Suprapubic skin (tissue), 4 donors: ENCODE measurements at regions not wholly inside any gene's neighbourhood (a gene's known extent, or its start where the extent isn't known, plus 50 kb on each side); places are given as distances from the start of the nearest gene placed in this dataset.

Experiments used
- POLR2A ChIP-seq, 2 donors: fragments of 450-650 bp; IDR thresholded peaks; one replicate each; pipeline ENCODE4 v1.6.1; 2017; ENCODE audit warnings: antibody characterized with exemption in 2 of 2, mild to moderate bottlenecking in 2 of 2, moderate library complexity in 2 of 2
- POLR2AphosphoS5 ChIP-seq, 3 donors: sonication (generic); formaldehyde crosslinking; IDR thresholded peaks; one replicate each; pipeline ENCODE4 v1.6.1; 2017; ENCODE audit warnings: antibody characterized with exemption in 3 of 3
- TF ChIP-seq, protein P1 (sequence below), 2 donors: fragments of 200-600 bp in 1 of 2; fragments of 450-650 bp in 1 of 2; sonication (generic) in 1 of 2; IDR thresholded peaks; one replicate each; pipeline ENCODE4 v1.5.1; 2016 to 2019; ENCODE audit warnings: antibody characterized with exemption in 2 of 2, mild to moderate bottlenecking in 1 of 2, moderate library complexity in 1 of 2

DNA sequence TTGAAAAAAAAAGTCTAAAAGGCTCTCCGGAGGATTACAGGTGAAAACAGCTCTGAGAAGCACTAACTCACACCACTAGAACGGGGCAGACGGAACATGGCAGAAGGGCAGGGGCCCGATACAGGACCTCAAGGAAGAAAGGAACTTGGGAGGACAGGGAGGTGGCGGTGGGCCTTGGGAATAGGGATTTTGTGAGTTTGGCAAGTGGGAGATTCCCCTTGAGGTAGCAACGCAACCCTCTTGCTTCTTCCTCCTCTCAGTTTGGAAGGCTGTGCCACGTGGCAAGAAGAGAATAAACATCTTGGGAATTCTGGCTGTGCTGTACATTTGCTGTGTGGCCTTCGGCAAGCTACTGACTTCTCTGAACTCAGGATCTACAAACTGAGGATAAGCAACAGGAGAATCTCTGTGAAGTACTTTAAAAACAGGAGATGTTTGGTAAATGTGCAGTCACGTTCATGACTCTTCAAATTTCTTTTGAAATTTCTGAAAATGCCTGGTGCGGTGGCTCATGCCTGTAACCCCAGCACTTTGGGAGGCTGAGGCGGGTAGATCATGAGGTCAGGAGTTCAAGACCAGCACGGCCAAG lies 220.8 kb downstream of the BCAS1 start:
- TF ChIP-seq, protein P1, sequence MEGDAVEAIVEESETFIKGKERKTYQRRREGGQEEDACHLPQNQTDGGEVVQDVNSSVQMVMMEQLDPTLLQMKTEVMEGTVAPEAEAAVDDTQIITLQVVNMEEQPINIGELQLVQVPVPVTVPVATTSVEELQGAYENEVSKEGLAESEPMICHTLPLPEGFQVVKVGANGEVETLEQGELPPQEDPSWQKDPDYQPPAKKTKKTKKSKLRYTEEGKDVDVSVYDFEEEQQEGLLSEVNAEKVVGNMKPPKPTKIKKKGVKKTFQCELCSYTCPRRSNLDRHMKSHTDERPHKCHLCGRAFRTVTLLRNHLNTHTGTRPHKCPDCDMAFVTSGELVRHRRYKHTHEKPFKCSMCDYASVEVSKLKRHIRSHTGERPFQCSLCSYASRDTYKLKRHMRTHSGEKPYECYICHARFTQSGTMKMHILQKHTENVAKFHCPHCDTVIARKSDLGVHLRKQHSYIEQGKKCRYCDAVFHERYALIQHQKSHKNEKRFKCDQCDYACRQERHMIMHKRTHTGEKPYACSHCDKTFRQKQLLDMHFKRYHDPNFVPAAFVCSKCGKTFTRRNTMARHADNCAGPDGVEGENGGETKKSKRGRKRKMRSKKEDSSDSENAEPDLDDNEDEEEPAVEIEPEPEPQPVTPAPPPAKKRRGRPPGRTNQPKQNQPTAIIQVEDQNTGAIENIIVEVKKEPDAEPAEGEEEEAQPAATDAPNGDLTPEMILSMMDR (IDR thresholded peaks at IDR 0.05): no peak
- TF ChIP-seq POLR2A (IDR thresholded peaks at IDR 0.05) (no peak), POLR2AphosphoS5 (IDR thresholded peaks at IDR 0.05) (no peak)
